GM19438 (cell line): ENCODE measurements at regions not wholly inside any gene's neighbourhood (a gene's known extent, or its start where the extent isn't known, plus 50 kb on each side); places are given as distances from the start of the nearest gene placed in this dataset.
"Not testable (repeated sequence)": the region's sequence is repeated elsewhere in the genome, so short reads cannot be mapped to it uniquely, and the experiment has no call there.

Source experiments
- ATAC-seq: cut with Tn5 transposase; IDR thresholded peaks from one replicate; pipeline ENCODE4 v1.9.1; 2021; ENCODE audit warnings: low read depth; ENCODE audit not compliant: unreplicated experiment

DNA sequence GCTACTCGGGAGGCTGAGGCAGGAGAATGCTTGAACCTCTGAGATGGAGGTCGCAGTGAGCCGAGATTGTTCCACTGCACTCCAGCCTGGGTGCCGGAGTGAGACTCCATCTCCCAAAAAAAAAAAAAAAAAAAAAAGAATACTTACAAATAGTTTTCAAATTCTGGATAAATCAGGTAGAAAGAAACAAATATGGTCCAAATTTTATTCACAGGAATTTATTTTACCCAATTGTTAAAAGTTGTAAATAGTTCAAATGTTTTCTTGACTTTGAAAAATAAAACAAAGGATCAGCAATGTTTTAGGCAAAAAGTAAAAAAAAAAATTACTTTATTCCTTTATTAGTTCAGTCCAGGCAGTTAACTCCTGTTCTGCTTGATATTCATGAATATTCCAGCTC is 172.9 kb upstream of the NAMPT start:
- no peak for ATAC-seq

GRCh38 chr7:106456329-106456728 is 171.5 kb upstream of the NAMPT start:
- no peak for ATAC-seq

GRCh38 chr7:106452031-106452851 is 167.5 kb upstream of the NAMPT start:
- ATAC-seq: no peak

DNA sequence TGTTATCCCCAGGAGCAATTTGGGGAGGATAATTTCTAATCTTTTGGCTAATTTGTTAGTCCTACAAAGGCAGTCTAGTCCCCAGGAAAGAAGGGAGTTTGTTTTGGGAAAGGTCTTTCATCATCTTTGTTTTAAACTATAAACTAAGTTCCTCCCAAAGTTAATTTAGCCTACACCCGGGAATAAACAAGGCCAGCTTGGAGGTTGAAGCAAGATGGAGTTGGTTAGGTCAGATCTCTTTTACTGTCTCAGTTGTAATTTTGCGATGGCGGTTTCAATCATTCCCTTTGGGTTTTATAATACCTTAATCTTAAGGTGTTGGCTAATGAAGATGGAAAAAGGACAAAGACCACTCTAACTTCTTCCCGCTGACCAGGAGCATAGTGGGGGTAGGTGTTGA is 166.4 kb upstream of the NAMPT start:
- no peak for ATAC-seq

- ATAC-seq: no peak
These were observed 165.9 kb upstream of the NAMPT start for GRCh38 chr7:106450716-106451115.

- ATAC-seq: no peak
These were observed 164.4 kb upstream of the NAMPT start for GRCh38 chr7:106448992-106449859.

GRCh38 chr7:106448346-106448991 is 163.7 kb upstream of the NAMPT start:
- ATAC-seq: no peak

- ATAC-seq: no peak
These were observed 162.6 kb upstream of the NAMPT start for GRCh38 chr7:106447318-106447847.

- ATAC-seq: not testable (repeated sequence)
These were observed 160.6 kb upstream of the NAMPT start for GRCh38 chr7:106445366-106445765.

DNA sequence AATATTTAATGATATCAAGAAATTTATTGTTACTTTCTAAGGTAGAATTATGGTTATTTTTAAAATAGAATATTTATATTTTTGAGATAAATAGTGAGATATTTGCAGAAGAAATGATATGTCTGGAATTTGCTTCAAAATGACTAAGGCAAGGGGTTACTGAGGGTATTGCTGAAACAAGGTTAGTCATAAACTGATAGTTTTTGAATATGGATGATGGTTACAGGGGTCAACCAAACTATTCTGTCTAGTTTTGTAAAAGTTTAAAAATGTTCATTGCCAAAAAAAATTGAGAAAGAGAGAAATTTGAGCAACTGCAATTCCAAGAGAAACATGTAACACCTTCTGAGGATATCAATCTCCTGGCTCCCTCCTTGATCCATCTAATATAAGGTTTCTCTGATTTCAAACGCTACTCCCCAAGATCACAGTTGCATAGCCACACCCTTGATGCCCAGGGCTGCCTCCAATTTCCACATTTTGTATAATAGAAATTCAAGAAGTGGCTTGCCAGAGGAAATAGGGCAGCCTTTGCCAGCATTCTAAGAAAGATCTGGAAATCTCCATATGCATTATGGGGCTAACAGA is 159.4 kb upstream of the NAMPT start:
- ATAC-seq: no peak

- ATAC-seq: no peak
These were observed 158.4 kb upstream of the NAMPT start for GRCh38 chr7:106443156-106443555.

- no peak for ATAC-seq
These were observed 157.7 kb upstream of the NAMPT start for GRCh38 chr7:106442476-106442875.

GRCh38 chr7:106441343-106441742 is 156.6 kb upstream of the NAMPT start:
- ATAC-seq: not testable (repeated sequence)

GRCh38 chr7:106436933-106437332 is 152.2 kb upstream of the NAMPT start:
- ATAC-seq: not testable (repeated sequence)

DNA sequence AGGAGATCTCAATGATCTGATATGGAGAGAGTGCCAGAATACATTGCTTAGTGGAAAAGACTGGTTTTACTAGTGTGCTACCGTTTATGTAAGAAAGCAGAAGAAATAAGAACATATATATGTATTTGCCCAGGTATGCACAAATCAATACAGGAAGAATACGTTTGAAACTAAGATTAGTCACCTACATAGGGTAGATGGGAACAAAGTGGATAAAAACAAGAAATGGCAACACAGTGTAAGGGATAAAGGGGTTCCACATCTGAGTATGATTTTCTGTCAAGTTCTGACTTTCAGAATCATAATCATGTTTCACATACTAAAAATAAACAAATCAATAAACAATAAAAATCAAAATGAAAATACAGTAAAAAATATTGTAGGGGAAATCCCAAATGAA is 148.6 kb upstream of the NAMPT start:
- ATAC-seq: no peak

GRCh38 chr7:106430535-106431455 is 146.0 kb upstream of the NAMPT start:
- no peak for ATAC-seq

DNA sequence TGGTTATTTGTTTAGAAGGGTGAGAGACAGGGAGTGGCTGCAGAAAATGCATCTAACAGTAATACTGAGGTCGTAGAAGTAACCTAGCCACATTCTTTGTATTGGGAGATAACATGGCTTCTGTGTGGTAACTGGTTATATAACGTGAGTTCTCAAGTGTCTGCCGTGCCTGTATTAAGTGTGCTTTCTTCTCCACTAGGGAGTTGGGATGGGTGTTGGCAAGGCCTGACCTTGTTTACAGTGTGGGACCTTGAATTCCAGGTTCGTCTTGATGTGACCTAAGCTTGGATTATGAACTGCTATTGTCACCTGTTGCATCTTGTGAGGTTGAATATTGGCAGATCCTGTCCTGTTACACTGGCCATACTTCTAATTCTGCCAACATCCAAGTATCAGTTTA is 145.3 kb upstream of the NAMPT start:
- no peak for ATAC-seq

- ATAC-seq: no peak
These were observed 142.0 kb upstream of the NAMPT start for GRCh38 chr7:106426803-106427202.

- peak; percentile 88 for ATAC-seq
These were observed 140.4 kb upstream of the NAMPT start for GRCh38 chr7:106425017-106425719.
